Gastrocnemius medialis (tissue), 4 donors: ENCODE measurements at regions not wholly inside any gene's neighbourhood (a gene's known extent, or its start where the extent isn't known, plus 50 kb on each side); places are given as distances from the start of the nearest gene placed in this dataset.

ENCODE experiments used
- ATAC-seq, 2 donors: fragments of 150-250 bp; one replicate each; pipeline ENCODE4 v1.9.1; 2016
- DNase-seq, 2 donors: peaks; one replicate each; pipeline ENCODE4 v3.0.0-alpha.2; 2019
- H3K27ac ChIP-seq, 4 donors: fragments of 200-600 bp; sonication (generic); 1 replicate in 1 of 4; 2 replicates in 3 of 4; pipeline ENCODE4 v1.5.1; 2016 to 2018; ENCODE audit warnings: mild to moderate bottlenecking in 2 of 4, moderate library complexity in 1 of 4
- H3K27me3 ChIP-seq, 3 donors: fragments of 200-600 bp; sonication (generic) in 2 of 3; 1 replicate in 1 of 3; 2 replicates in 2 of 3; pipeline versions ENCODE4 v1.5.1 to v1.6.0; 2016 to 2019; ENCODE audit warnings: mild to moderate bottlenecking in 1 of 3, moderate library complexity in 1 of 3
- H3K36me3 ChIP-seq, 2 donors: fragments of 200-600 bp; sonication (generic) in 1 of 2; one replicate each; pipeline ENCODE4 v1.5.1; 2017 to 2018
- H3K4me1 ChIP-seq, 2 donors: fragments of 200-600 bp; sonication (generic) in 1 of 2; one replicate each; pipeline ENCODE4 v1.5.1; 2016 to 2017; ENCODE audit warnings: mild to moderate bottlenecking in 2 of 2
- H3K4me3 ChIP-seq, 4 donors: fragments of 200-600 bp; sonication (generic) in 3 of 4; 1 replicate in 1 of 4; 2 replicates in 3 of 4; pipeline ENCODE4 v1.5.1; 2016 to 2019; ENCODE audit warnings: mild to moderate bottlenecking in 2 of 4
- H3K9me3 ChIP-seq, 3 donors: fragments of 200-600 bp; sonication (generic) in 2 of 3; 1 replicate in 1 of 3; 2 replicates in 2 of 3; pipeline ENCODE4 v1.5.1; 2016 to 2019
- CTCF ChIP-seq, 5 experiments: fragments of 450-650 bp in 3 of 5; fragments of 200-600 bp in 2 of 5; sonication (generic) in 2 of 5; IDR thresholded peaks in 4 of 5; conservative IDR thresholded peaks in 1 of 5; 1 replicate in 4 of 5; 2 replicates in 1 of 5; pipeline ENCODE4 v1.5.1; 2016 to 2019; ENCODE audit warnings: antibody characterized with exemption in 5 of 5, mild to moderate bottlenecking in 3 of 5, moderate library complexity in 3 of 5
- POLR2A ChIP-seq, 2 donors: fragments of 450-650 bp; IDR thresholded peaks; one replicate each; pipeline ENCODE4 v1.6.1; 2017; ENCODE audit warnings: antibody characterized with exemption in 2 of 2, mild to moderate bottlenecking in 2 of 2, moderate library complexity in 2 of 2
- in situ Hi-C, 4 donors: fragments of 200-750 bp; cut with MboI; loops; one replicate each; pipeline versions ENCODE4 v1.15.0 to v1.8.0; 2017; ENCODE audit warnings: low sequenced_read_pairs in 4 of 4
- intact Hi-C: fragments of 100-400 bp; cut with DNase I; formaldehyde crosslinking; loops from one replicate; pipeline ENCODE4 v1.15.1; 2023; ENCODE audit warnings: low total_unique reads

- H3K27ac ChIP-seq: no peak overlapping the region
These were observed 435.5 kb downstream of the DTWD2 start for GRCh38 chr5:118552731-118553360.

GRCh38 chr5:118552146-118552545 is 436.2 kb downstream of the DTWD2 start:
- no peak for ATAC-seq
- DNase-seq: no peak
- in situ Hi-C loops: no loop called here
- Histone ChIP-seq H3K36me3 (no peaks in the 10 kb centered on the region), H3K4me3 (no peak overlapping the region), H3K27ac (no peak overlapping the region), H3K4me1 (no peaks in the 10 kb centered on the region), H3K27me3 (no peaks in the 10 kb centered on the region), H3K9me3 (no peaks in the 10 kb centered on the region)
- intact Hi-C loops: no loop called here
- TF ChIP-seq POLR2A (IDR thresholded peaks at IDR 0.05) (no peak), CTCF (IDR thresholded peaks at IDR 0.05 in 4 of 5, conservative IDR thresholded peaks at IDR 0.05 in 1 of 5) (no peak)

More at GRCh38 chr5:118552731-118553360, 435.5 kb downstream of the DTWD2 start:
- in situ Hi-C loops (no loop called here), intact Hi-C loops (no loop called here)
- Histone ChIP-seq H3K27me3 (no peaks in the 10 kb centered on the region), H3K4me1 (no peaks in the 10 kb centered on the region), H3K36me3 (no peaks in the 10 kb centered on the region), H3K9me3 (no peaks in the 10 kb centered on the region), H3K4me3 (no peak overlapping the region)
- TF ChIP-seq POLR2A (IDR thresholded peaks at IDR 0.05) (no peak), CTCF (IDR thresholded peaks at IDR 0.05 in 4 of 5, conservative IDR thresholded peaks at IDR 0.05 in 1 of 5) (no peak)
- no peak for DNase-seq
- ATAC-seq: no peak

GRCh38 chr5:118551716-118552115 is 436.6 kb downstream of the DTWD2 start:
- H3K4me3 ChIP-seq: no peak overlapping the region
- H3K4me1 ChIP-seq: no peaks in the 10 kb centered on the region
- no peak for ATAC-seq
- in situ Hi-C loops (no loop called here), intact Hi-C loops (no loop called here)
- H3K9me3 ChIP-seq: no peaks in the 10 kb centered on the region
- no peaks in the 10 kb centered on the region for H3K36me3 ChIP-seq
- DNase-seq: no peak
- no peaks in the 10 kb centered on the region for H3K27me3 ChIP-seq
- TF ChIP-seq POLR2A (IDR thresholded peaks at IDR 0.05) (no peak), CTCF (IDR thresholded peaks at IDR 0.05 in 4 of 5, conservative IDR thresholded peaks at IDR 0.05 in 1 of 5) (no peak)
- no peak overlapping the region for H3K27ac ChIP-seq

- TF ChIP-seq POLR2A (IDR thresholded peaks at IDR 0.05) (no peak), CTCF (IDR thresholded peaks at IDR 0.05 in 4 of 5, conservative IDR thresholded peaks at IDR 0.05 in 1 of 5) (no peak)
- intact Hi-C loops (no loop called here), in situ Hi-C loops (no loop called here)
These were observed 437.3 kb downstream of the DTWD2 start for GRCh38 chr5:118551031-118551430.

More at GRCh38 chr5:118551031-118551430, 437.3 kb downstream of the DTWD2 start:
- Histone ChIP-seq H3K36me3 (no peaks in the 10 kb centered on the region), H3K9me3 (no peaks in the 10 kb centered on the region), H3K27ac (no peak overlapping the region), H3K27me3 (no peaks in the 10 kb centered on the region), H3K4me1 (no peaks in the 10 kb centered on the region), H3K4me3 (no peak overlapping the region)
- DNase-seq (no peak), ATAC-seq (no peak)
